HG03558 (cell line): ENCODE measurements at regions not wholly inside any gene's neighbourhood (a gene's known extent, or its start where the extent isn't known, plus 50 kb on each side); places are given as distances from the start of the nearest gene placed in this dataset.

Source experiments
- ATAC-seq: cut with Tn5 transposase; IDR thresholded peaks from one replicate; pipeline ENCODE4 v1.9.1; 2021; ENCODE audit warnings: moderate number of reproducible peaks; ENCODE audit not compliant: unreplicated experiment; ENCODE audit errors: extremely low read depth

DNA sequence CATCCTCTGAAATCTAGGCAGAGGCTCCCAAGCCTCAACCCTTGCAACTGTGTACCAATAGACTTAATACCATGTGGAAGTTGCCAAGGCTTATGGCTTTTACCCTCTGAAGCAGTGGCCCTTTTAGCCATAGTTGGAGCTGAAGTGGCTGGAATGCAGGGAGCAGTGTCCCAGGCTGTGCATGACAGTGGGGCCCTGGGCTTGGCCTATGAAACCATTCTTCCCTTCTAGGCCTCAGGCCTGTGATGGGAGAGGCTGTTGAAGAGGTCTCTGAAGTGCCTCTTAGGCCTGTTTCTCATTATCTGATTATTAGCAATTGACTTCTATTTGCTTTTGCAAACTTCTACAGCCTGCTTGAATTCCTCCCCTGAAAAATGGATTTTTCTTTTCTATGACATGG lies 612.7 kb upstream of the ZWINT start:
- no peak for ATAC-seq

DNA sequence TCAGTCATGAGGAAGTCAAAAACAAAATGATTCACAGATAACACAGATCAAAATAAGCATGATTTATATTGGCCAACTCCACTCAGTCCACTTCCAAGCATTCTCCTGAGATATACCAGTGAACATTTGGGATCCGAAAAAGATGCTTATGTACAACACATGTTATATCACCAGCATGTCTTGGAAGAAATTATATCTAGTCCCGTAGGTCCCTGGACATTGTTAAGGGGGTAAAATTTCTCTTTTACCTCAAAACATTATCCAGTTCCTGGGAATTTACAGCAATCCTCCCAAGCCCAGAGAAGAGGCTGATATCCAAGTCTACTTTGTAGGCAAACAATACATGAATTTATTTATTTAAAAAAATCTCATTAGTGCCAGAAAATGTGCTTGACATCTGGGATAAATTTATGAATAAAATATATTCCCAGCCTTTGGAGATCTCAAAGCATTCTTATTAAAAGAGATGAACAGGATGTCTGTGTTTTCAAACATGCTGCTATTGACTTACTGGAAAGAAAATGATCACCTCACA lies 582.2 kb upstream of the ZWINT start:
- no peak for ATAC-seq

DNA sequence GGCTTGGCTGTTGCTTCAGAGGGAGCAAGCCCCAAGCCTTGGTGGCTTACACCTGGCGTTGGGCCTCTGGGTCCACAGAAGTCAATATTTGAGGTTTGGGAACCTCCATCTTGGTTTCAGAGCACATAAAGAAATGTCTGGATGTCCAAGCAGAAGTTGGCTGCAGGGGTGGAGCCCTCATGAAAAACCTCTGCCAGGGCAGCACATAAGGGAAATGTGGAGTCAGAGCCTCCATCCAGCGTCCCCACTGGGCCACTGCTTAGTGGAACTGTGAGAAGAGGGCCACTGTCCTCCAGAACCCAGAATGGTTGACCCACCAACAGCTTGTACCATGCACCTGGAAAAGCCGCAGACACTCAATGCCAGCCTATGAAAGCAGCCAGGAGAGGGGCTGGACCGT lies 573.5 kb upstream of the ZWINT start:
- no peak for ATAC-seq

DNA sequence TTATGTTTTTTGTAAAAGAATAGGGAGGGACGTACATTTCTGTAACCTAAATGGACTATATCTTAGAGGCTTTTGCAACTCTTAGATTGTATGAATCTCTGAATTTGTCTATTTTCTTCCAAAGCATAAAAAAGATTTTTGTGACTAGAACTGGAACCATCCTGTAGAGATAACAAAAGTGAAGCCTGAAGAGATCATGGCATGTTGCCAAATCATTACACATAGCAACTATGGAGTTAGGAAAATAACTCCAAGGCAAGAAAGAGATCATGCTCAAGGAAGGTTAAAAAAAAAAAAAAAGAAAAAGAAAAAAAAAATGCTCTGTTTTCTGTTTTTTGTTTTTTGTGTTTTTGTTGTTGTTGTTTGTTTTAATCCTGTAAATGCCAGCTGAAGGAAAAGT lies 567.7 kb upstream of the ZWINT start:
- ATAC-seq = no peak

DNA sequence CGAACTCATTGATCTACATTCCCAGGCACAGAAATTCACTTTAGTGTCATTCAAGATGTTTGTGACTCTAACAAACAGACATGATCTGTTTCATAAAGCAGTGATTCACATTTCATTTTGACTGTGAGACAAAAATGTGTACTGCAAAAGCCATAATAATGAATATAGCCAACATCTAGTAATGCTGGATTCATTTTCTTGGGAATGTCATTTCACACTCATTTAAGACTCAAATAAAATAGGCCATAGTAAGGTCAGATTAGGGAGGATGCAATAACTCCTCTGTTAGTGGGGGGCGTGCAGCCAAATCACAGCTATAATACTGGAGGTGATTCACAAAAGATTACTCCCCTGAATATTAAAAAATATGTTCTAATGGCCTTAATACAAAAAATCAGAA lies 566.6 kb upstream of the ZWINT start:
- ATAC-seq = no peak

DNA sequence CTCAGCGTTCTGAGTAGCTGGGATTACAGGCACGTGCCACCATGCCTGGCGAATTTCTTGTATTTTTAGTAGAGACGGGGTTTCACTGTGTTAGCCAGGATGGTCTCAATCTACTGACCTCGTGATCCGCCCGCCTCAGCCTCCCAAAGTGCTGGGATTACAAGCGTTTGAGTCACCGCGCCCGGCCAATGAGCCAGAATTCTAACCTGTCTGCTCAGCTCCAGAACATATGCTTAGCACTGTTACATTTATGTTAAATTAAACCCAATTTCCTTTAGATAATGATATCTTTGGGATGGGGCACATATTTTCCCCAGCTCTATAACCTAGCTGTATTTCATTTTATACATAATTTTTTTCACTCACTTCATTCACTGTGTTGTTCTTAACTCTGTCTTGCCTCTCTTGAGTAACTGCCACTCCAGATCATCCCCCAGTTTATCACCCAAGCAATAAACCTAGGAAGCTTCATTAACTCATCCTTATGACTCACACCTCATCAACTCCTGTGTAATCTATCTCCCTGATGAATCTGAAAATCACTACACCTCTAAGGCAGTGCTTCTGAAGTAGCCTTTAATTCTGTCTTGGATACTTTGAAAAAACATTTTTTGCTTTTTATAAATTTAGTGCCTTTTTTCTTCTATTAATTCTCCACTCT lies 559.7 kb upstream of the ZWINT start:
- no peak for ATAC-seq

DNA sequence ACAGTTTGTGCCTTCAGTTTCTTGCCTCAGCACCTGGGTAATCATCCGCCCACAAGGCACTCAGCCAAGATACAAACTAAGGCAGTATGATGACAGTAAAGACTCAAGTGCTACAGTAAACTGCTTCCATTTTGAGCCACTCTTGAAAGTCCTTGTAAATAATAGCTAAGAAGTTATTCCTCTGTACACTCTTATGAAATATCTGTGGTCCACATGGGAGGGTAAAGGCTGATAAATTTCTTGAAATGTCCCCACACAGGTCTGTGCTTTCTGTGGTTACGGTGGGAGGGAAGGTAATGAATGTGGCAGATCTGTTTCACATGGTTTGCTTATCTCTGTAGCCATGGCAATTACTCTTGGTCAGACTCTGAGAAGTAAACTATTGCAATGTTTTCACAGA lies 551.0 kb upstream of the ZWINT start:
- no peak for ATAC-seq

DNA sequence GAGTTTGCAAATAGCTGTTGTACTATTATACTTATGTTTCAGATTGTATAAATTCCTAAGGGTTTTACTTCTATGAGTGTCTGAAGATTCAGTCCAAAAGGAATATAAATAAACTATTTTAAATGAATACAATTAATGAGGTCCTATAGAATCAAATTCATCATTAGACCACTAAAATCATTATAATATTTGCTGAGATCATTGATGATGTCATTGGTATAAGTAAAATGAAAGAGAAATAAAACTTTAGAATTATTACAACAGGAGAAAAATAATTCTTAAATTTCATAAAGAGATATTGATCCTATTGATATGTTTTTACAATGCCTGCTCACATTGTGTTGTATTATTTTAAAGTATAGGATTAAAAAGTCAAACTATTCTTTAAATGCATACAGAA lies 544.0 kb upstream of the ZWINT start:
- no peak for ATAC-seq

DNA sequence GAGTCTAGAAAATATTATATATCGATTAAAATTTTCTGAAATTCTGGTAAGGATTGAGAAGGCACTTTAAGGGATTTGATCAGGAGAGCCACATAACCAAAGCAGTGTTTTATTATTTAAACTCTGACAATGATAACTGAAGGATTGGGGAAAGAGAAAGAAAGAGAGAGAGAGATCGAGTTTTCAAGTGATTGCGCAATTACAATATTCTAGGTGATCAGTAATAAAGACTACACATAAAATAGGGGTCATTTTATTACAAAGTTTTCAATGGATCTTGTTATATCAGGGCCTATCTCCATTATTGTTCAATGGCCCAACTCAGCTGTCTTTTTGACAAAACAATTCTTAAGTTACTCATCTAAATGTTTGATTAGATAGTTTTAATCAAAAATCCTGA lies 541.5 kb upstream of the ZWINT start:
- no peak for ATAC-seq

DNA sequence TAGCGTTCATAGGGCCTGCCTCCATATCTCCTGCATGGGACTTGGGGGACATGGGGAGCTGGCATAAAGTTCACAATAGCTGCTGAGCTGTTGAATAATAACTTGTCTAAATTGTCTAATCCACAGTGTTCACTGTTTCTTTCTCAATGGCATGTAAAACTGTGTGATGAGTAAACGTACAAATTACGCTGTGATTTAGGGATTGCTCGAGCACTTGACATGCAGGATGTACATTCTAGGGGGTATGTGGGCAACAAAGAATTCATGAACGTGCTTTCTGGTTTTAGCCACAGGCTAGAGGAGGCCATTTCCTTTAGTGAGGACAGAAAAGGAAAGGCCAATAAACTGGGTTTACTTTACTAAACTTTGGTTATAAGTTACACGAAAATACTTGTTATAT lies 534.2 kb upstream of the ZWINT start:
- ATAC-seq = no peak

DNA sequence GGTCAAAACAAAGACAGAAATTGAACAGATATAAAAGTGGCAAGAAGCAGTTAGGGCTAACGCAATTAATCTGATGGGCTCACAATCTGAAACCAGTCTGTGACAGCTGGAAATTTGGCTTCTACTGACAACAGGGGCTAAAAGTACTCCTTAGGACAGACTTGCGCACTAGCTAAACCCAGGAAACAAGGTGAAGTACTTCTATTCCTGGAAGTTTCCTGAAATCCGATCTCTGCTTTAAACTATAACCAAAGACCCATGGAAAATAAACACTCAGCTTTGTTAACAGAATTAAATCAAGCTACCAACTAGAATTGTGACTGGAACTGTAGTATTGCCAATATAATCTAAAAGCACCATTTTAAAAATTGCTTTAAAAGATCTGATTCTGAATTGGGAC lies 520.2 kb upstream of the ZWINT start:
- ATAC-seq = no peak

DNA sequence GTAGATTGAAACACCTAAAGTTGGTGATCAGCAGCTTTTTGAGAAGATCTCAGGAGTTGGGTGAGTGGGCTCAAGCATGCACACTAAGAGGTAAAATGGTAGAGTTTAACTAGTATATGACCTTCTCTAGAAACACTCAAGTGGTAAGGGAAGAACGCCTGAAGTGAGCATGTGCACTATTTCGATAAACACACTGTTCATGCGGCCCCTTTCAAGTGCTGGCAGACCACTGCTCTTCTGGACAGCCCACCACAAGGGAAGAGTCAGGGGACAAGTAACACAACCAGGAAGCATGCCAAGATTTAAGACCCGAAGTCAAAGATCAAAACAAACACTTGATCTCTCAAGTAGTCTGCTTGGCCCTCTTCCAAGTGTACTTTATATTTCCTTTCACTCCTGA lies 519.5 kb upstream of the ZWINT start:
- no peak for ATAC-seq

DNA sequence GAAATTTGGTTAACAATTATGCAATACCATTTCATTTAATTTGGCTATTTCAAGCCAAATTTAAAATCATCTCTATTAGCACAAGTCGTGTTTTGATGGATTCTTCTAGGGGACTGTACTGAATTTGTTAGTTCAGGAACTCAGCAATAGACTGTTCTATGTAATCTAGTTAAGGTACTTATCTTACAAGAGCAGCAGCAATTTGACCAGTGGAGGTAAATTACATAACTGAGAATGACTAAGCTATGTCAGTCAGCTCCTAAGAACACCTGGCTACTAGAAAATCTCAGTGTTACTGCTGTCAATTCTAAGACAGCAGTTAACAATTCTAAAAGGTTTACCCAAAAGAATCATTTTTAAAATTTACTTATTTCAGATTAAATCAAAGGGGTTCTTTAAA lies 513.9 kb upstream of the ZWINT start:
- ATAC-seq = no peak

DNA sequence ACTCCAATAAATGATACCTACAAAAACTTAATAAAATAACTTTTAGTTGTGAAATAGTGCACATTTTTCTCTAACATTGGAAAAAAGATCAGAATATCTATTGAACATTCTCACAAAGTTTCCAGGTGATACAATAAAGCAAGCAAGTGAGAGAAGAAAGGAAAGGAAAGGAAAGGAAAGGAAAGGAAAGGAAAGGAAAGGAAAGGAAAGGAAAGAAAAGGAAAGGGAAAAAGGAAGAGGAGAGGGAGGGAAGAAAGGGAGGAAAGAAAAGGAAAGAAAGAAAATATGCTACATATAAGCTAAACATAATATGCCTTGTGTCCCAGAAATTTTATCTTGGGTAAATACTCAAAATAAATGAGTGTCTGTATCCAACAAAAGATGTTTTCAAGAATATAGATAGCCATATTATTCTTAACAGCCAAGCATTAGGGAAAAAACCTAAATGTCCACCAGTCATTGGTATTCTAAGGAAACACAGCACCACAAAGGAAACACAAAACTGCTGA lies 510.2 kb upstream of the ZWINT start:
- no peak for ATAC-seq

DNA sequence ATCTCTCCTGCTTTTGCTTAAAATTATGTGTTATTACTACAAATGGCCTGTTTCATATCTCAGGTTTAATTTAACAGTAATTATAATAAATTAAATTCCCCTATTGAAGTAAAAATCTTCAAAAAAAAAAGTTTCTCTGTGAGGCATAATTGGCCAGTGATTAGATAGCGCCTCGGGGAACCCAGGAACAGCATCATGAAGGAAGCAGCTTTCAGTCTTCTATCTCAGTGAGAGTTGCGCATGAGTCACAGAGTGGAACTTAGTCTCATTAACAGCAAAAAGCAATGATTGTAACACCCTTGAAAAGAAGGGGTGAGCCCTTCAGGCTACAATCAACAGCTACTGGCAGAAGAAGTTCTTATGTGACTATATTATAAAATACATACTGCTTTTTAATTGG lies 506.2 kb upstream of the ZWINT start:
- no peak for ATAC-seq

DNA sequence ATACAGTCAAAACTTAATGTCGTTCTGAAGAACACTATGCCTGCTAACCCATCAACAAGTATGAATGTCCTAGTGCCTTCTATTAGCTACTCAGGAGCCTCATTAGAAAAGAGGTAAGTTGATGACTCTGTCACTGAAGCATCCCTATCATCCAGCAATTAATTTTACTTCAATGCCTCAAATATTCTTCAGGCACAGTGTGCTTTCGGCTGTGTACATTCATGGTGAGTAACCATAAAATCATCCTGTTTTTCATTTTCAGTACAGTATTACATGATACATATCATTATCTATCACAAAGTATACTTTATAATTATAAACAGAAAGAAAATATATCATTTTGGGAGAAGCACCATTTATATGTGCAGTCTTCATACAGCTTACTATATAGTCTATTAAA lies 495.5 kb upstream of the ZWINT start:
- no peak for ATAC-seq

DNA sequence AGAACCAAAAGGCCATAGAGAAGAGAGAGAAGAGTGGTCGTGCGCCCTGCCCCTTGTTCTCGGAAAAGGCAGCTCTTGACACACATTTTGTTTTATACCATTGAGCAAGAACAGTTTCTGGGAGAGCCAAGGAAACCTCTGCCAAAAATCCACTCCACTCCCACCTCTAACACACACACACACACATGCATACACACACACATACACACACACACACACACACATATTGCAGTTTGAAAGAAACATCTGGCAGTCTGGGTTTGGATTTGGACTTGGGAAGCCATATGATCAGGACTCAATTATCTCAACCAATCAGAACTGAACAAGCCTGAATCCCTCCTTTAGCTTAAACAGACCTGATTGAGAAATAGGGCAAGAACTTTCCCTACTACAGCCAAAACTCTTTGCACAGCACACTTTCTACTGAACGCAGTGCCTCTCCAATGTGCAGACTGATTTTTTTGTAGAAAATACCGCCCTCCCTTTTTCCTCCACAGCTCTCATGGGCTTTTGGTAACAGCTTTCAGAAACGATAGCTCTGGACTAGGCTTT lies 484.0 kb upstream of the ZWINT start:
- no peak for ATAC-seq

DNA sequence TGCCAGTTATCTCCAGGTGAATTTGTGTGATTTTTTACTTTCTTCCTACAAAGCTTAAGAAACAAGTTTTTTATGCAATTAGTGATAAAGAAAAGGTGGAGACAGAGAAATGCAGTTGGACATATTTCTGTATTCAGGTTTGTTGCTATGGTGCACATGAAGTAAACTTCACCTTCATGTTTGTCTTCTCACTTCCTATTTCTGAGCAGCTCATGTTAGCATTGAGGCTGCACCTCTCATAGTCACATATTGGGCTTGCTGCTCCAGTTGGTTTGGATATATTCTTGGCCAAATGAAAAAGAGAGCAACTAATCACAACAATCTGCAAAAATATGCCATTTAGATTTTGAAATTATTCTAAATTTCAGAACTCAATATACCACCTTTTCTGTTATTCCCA lies 475.6 kb upstream of the ZWINT start:
- ATAC-seq = no peak

DNA sequence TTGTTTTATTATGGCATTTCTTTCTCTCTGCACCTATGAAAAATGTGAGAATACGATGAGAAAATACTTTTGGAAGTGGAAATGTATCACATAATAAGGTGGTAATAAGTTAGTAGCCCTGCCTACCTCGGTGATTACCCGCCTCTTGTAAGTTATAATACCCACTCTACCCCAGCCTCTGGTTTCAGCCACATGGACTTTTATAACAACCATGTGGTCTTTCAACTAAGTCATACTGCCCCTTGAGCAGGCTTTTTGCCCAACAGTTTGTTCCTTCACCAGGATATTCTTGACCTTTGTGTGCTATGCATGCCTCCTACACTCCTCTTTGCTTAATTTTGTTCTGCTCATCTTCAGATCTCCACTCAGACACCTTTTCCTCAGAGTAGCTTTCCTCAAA lies 470.6 kb upstream of the ZWINT start:
- no peak for ATAC-seq

DNA sequence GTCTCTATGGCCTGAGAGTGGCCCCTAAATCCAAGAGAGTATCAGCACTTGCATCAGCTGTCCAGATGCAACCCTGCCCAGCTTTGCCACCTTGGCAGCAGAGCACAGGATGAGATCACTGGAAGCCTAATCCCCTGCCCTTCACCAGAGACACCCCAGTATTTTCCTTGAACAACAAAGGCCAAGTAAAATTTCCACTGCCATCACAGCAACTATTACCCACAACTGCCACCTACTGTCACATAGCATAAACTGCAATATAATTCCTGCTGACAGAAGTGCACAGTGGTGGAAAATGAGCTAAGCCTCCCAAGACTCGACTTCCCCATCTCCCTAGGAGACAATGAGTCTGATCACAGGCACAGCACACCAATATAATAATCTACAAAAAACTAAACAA lies 462.8 kb upstream of the ZWINT start:
- peak; percentile 56 for ATAC-seq

DNA sequence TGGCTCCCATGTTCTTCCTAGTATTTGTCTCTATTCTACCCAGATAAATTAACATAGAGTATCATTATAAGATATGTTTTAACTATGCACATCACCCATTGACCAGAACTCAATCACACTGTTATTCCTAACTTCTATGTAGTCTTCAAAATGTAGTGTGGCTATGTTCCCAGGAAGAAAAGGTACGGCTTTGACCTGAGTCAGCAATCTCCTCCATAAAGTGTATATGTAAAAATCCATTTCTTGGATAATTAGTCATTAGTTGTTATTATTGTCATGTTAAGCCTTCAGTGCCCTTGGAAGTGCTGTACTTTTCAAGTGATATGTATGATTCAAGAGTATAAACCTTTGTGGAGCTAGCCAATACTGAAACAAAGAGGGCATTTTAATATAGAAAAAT lies 444.0 kb upstream of the ZWINT start:
- no peak for ATAC-seq

DNA sequence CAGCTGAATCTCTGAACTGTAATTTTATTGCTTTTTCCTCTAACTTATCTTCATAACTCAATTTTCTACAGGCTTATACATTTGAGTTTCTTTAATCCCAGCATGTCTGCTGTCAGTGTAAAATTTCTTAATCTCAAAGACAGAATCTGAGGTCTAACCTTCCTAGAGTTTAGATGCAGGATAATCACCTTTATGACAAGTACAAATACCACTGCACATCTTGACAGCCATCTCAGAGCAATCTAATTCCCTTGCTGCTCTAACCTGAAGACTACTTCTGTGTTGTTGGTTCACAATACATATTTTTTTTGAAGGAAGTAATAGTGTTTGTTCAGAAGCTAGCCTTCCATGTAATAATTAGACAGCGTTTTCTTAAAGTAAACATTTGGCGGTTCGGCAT lies 424.2 kb upstream of the ZWINT start:
- ATAC-seq = no peak
